ENCODE measurements at regions not wholly inside any gene's neighbourhood (a gene's known extent, or its start where the extent isn't known, plus 50 kb on each side); places are given as distances from the start of the nearest gene placed in this dataset.

- DNase-seq, result no peak
Observed at GRCh38 chr10:85152911-85153310, 824.5 kb downstream of the CCSER2 start.

- no peak for DNase-seq
Observed at GRCh38 chr10:85157206-85157605, 828.8 kb downstream of the CCSER2 start.

GRCh38 chr10:85168243-85168642 lies 839.9 kb downstream of the CCSER2 start:
- DNase-seq, result no peak

- DNase-seq, result no peak
Observed at GRCh38 chr10:85170026-85170425, 841.6 kb downstream of the CCSER2 start.

- DNase-seq, result no peak
Observed at GRCh38 chr10:85175635-85176034, 847.2 kb downstream of the CCSER2 start.

- no peak for DNase-seq
Observed at GRCh38 chr10:85177767-85178166, 849.4 kb downstream of the CCSER2 start.

- DNase-seq, result no peak
Observed at GRCh38 chr10:85187047-85187446, 858.7 kb downstream of the CCSER2 start.

- DNase-seq, result no peak
Observed at GRCh38 chr10:85188770-85189484, 860.5 kb downstream of the CCSER2 start.

- no peak for DNase-seq
Observed at GRCh38 chr10:85193796-85194195, 865.4 kb downstream of the CCSER2 start.

- no peak for DNase-seq
Observed at GRCh38 chr10:85194706-85195105, 866.3 kb downstream of the CCSER2 start.

- DNase-seq, result no peak
Observed at GRCh38 chr10:85195596-85195995, 867.2 kb downstream of the CCSER2 start.

- DNase-seq, result no peak
Observed at GRCh38 chr10:85204814-85205213, 876.4 kb downstream of the CCSER2 start.

- no peak for DNase-seq
Observed at GRCh38 chr10:85212526-85212925, 884.1 kb downstream of the CCSER2 start.

- no peak for DNase-seq
Observed at GRCh38 chr10:85213493-85213892, 885.1 kb downstream of the CCSER2 start.

GRCh38 chr10:85222300-85222699 lies 893.9 kb downstream of the CCSER2 start:
- no peak for DNase-seq

- no peak for DNase-seq
Observed at GRCh38 chr10:85224366-85224940, 896.1 kb downstream of the CCSER2 start.

- DNase-seq, result no peak
Observed at GRCh38 chr10:85225311-85225710, 896.9 kb downstream of the CCSER2 start.

- DNase-seq, result no peak
Observed at GRCh38 chr10:85226596-85226995, 898.2 kb downstream of the CCSER2 start.

- no peak for DNase-seq
Observed at GRCh38 chr10:85228726-85229125, 900.3 kb downstream of the CCSER2 start.

- no peak for DNase-seq
Observed at GRCh38 chr10:85231534-85232270, 903.3 kb downstream of the CCSER2 start.

GRCh38 chr10:85235258-85235657 lies 906.9 kb downstream of the CCSER2 start:
- no peak for DNase-seq

GRCh38 chr10:85238676-85239075 lies 910.3 kb downstream of the CCSER2 start:
- DNase-seq, result no peak

GRCh38 chr10:85250304-85250703 lies 921.9 kb downstream of the CCSER2 start:
- DNase-seq, result no peak

GRCh38 chr10:85256481-85256880 lies 928.1 kb downstream of the CCSER2 start:
- DNase-seq, result no peak
